IPS-20b (cell line): ENCODE measurements at regions not wholly inside any gene's neighbourhood (a gene's known extent, or its start where the extent isn't known, plus 50 kb on each side); places are given as distances from the start of the nearest gene placed in this dataset.

Experiments used
- H3K27ac ChIP-seq: one replicate; pipeline ENCODE4 v1.5.1; 2013; ENCODE audit warnings: low read length
- H3K27me3 ChIP-seq: 2 replicates; pipeline ENCODE4 v1.6.1; 2013; ENCODE audit warnings: mild to moderate bottlenecking, low read length, inconsistent platforms; ENCODE audit not compliant: insufficient read depth
- H3K36me3 ChIP-seq: 2 replicates; pipeline ENCODE4 v1.6.1; 2013; ENCODE audit warnings: low read depth, mild to moderate bottlenecking, inconsistent platforms, low read length, moderate library complexity; ENCODE audit not compliant: insufficient read depth
- H3K4me1 ChIP-seq: 2 replicates; pipeline ENCODE4 v1.6.1; 2013; ENCODE audit warnings: mild to moderate bottlenecking, control low read depth, inconsistent platforms, low read length, moderate library complexity; ENCODE audit not compliant: insufficient read depth
- H3K4me3 ChIP-seq: 2 replicates; pipeline ENCODE4 v1.5.1; 2013; ENCODE audit warnings: mild to moderate bottlenecking, low read length, inconsistent platforms
- H3K9ac ChIP-seq: 2 replicates; pipeline ENCODE4 v1.6.1; 2013; ENCODE audit warnings: low read depth, mild to moderate bottlenecking, inconsistent platforms, low read length, moderate library complexity
- H3K9me3 ChIP-seq: 2 replicates; pipeline ENCODE4 v1.6.1; 2013; ENCODE audit warnings: mild to moderate bottlenecking, low read depth, low read length, inconsistent platforms; ENCODE audit not compliant: insufficient read depth

- Histone ChIP-seq H3K27ac (no peak overlapping the region), H3K4me3 (no peak overlapping the region), H3K36me3 (no peaks in the 10 kb centered on the region), H3K9me3 (no peaks in the 10 kb centered on the region), H3K9ac (no peak overlapping the region), H3K4me1 (no peaks in the 10 kb centered on the region), H3K27me3 (no peaks in the 10 kb centered on the region)
Observed at GRCh38 chr1:11377001-11377583, 101.9 kb upstream of the DISP3 start.

- H3K9me3 ChIP-seq, result no peaks in the 10 kb centered on the region
- no peaks in the 10 kb centered on the region for H3K36me3 ChIP-seq
- no peak overlapping the region for H3K9ac ChIP-seq
- H3K4me3 ChIP-seq, result no peak overlapping the region
- no peak overlapping the region for H3K27ac ChIP-seq
- no peaks in the 10 kb centered on the region for H3K4me1 ChIP-seq
- H3K27me3 ChIP-seq, result no peaks in the 10 kb centered on the region
Observed at GRCh38 chr1:11377954-11378353, 101.0 kb upstream of the DISP3 start.

GRCh38 chr1:11379851-11380250 lies 99.1 kb upstream of the DISP3 start:
- no peaks in the 10 kb centered on the region for H3K27me3 ChIP-seq
- H3K4me3 ChIP-seq, result no peak overlapping the region

GRCh38 chr1:11380500-11380899 lies 98.5 kb upstream of the DISP3 start:
- no peak overlapping the region for H3K4me3 ChIP-seq
- no peak overlapping the region for H3K9ac ChIP-seq
- peaks cover 6% of the 10 kb centered on the region; the same call in 1 of the 2 replicates for H3K27me3 ChIP-seq
- no peaks in the 10 kb centered on the region for H3K9me3 ChIP-seq
- H3K36me3 ChIP-seq, result no peaks in the 10 kb centered on the region
- H3K27ac ChIP-seq, result no peak overlapping the region
- no peaks in the 10 kb centered on the region for H3K4me1 ChIP-seq

More at GRCh38 chr1:11379851-11380250, 99.1 kb upstream of the DISP3 start:
- Histone ChIP-seq H3K9ac (no peak overlapping the region), H3K9me3 (no peaks in the 10 kb centered on the region), H3K4me1 (no peaks in the 10 kb centered on the region), H3K27ac (no peak overlapping the region), H3K36me3 (no peaks in the 10 kb centered on the region)

GRCh38 chr1:11383553-11384169 lies 95.3 kb upstream of the DISP3 start:
- no peaks in the 10 kb centered on the region for H3K9me3 ChIP-seq
- no peaks in the 10 kb centered on the region for H3K36me3 ChIP-seq
- H3K9ac ChIP-seq, result no peak overlapping the region
- no peak overlapping the region for H3K4me3 ChIP-seq
- H3K4me1 ChIP-seq, result no peaks in the 10 kb centered on the region
- H3K27me3 ChIP-seq, result peaks cover 7% of the 10 kb centered on the region; the same call in 1 of the 2 replicates
- H3K27ac ChIP-seq, result no peak overlapping the region

- H3K27me3 ChIP-seq, result peaks cover 7% of the 10 kb centered on the region; the same call in 1 of the 2 replicates
- no peaks in the 10 kb centered on the region for H3K4me1 ChIP-seq
- no peak overlapping the region for H3K27ac ChIP-seq
- H3K4me3 ChIP-seq, result no peak overlapping the region
- H3K9ac ChIP-seq, result no peak overlapping the region
- no peaks in the 10 kb centered on the region for H3K36me3 ChIP-seq
- no peaks in the 10 kb centered on the region for H3K9me3 ChIP-seq
Observed at GRCh38 chr1:11384170-11384554, 94.8 kb upstream of the DISP3 start.

DNA sequence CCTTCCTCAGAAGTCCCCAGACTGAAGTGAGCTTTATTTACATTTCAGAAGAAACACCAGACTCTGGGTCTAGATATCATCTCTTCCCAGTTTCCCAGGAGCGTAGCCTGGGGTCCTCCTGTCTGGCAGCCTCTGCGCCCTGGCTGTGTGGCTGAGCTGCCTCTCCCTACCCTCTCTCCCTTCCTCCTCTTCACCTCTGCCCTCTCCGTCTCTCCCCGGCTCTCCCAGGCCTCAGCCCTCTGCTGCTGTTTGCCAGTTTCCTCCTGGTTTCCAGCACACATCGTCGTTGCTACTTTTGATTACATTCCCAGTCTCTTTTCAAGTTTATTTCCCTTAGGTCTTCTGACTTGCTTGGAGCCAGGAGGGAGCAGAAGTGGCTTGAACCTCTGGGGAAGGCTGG lies 91.1 kb upstream of the DISP3 start:
- Histone ChIP-seq H3K36me3 (no peaks in the 10 kb centered on the region), H3K9me3 (no peaks in the 10 kb centered on the region), H3K4me1 (no peaks in the 10 kb centered on the region), H3K27ac (no peak overlapping the region), H3K27me3 (peaks cover 7% of the 10 kb centered on the region), H3K4me3 (no peak overlapping the region), H3K9ac (no peak overlapping the region)

- H3K9ac ChIP-seq, result no peak overlapping the region
- H3K4me1 ChIP-seq, result no peaks in the 10 kb centered on the region
- H3K9me3 ChIP-seq, result no peaks in the 10 kb centered on the region
- no peaks in the 10 kb centered on the region for H3K36me3 ChIP-seq
- no peak overlapping the region for H3K4me3 ChIP-seq
- no peak overlapping the region for H3K27ac ChIP-seq
- H3K27me3 ChIP-seq, result peaks cover 7% of the 10 kb centered on the region
Observed at GRCh38 chr1:11388617-11389016, 90.3 kb upstream of the DISP3 start.

DNA sequence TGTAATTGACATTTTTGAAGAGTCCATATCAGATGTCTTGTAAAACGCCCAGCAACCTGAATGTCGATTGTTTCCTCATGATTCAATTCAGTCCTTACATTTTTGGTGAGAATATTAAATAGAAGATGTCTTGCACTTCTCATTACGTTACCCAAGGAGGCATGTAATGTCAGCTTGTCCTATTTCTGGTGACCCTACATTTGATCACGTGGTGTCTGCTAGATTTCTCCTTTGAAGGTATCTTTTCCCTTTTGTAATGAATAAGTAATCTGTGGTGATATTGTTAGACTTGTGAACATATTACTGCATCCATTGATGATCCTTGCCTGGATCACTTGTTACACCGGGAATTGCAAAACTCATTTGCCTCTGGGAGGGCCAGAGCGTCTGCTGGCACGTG lies 87.6 kb upstream of the DISP3 start:
- no peak overlapping the region for H3K27ac ChIP-seq
- H3K4me1 ChIP-seq, result no peaks in the 10 kb centered on the region
- H3K9me3 ChIP-seq, result no peaks in the 10 kb centered on the region
- H3K9ac ChIP-seq, result no peak overlapping the region
- H3K27me3 ChIP-seq, result no peaks in the 10 kb centered on the region; the same call in 1 of the 2 replicates
- H3K36me3 ChIP-seq, result no peaks in the 10 kb centered on the region
- H3K4me3 ChIP-seq, result no peak overlapping the region

DNA sequence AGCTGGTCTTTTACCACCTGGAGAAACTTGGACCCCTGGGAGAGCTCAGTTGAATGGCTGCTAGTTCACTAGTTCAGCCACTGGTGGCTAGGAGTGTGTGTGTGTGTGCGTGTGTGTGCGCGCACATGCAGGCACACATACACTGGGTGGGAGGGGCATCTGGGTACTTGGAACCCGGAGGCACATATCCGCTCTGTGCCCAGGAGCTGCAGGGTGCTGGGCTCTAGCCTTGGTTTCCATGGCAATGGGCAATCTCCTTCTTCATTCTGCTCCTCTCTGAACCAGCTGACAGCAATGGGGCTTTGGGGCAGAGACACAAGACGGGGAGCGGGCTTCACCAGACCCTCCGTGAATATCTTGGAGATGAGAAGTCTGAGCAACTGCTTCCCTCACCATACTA lies 87.1 kb upstream of the DISP3 start:
- H3K27ac ChIP-seq, result no peak overlapping the region
- H3K36me3 ChIP-seq, result no peaks in the 10 kb centered on the region
- no peaks in the 10 kb centered on the region; the same call in 1 of the 2 replicates for H3K27me3 ChIP-seq
- no peaks in the 10 kb centered on the region for H3K4me1 ChIP-seq
- no peak overlapping the region for H3K9ac ChIP-seq
- no peaks in the 10 kb centered on the region for H3K9me3 ChIP-seq
- H3K4me3 ChIP-seq, result no peak overlapping the region

- H3K27ac ChIP-seq, result no peak overlapping the region
- H3K9ac ChIP-seq, result no peak overlapping the region
- no peaks in the 10 kb centered on the region; the same call in 1 of the 2 replicates for H3K27me3 ChIP-seq
- no peaks in the 10 kb centered on the region for H3K4me1 ChIP-seq
- no peaks in the 10 kb centered on the region for H3K36me3 ChIP-seq
- no peak overlapping the region for H3K4me3 ChIP-seq
- H3K9me3 ChIP-seq, result no peaks in the 10 kb centered on the region
Observed at GRCh38 chr1:11394592-11395245, 84.2 kb upstream of the DISP3 start.

GRCh38 chr1:11395616-11396015 lies 83.3 kb upstream of the DISP3 start:
- Histone ChIP-seq H3K9me3 (no peaks in the 10 kb centered on the region), H3K27me3 (no peaks in the 10 kb centered on the region; the same call in 1 of the 2 replicates), H3K9ac (no peak overlapping the region), H3K36me3 (no peaks in the 10 kb centered on the region), H3K4me1 (no peaks in the 10 kb centered on the region), H3K27ac (no peak overlapping the region), H3K4me3 (no peak overlapping the region)
